Activated CD8-positive, alpha-beta memory T cell treated with anti-CD3 and anti-CD28 coated beads, Interleukin-2, amount 50 U/mL, for 4 hours (primary cell): ENCODE measurements at regions not wholly inside any gene's neighbourhood (a gene's known extent, or its start where the extent isn't known, plus 50 kb on each side); places are given as distances from the start of the nearest gene placed in this dataset.
"Not testable (repeated sequence)": the region's sequence is repeated elsewhere in the genome, so short reads cannot be mapped to it uniquely, and the experiment has no call there.

Source experiments
- DNase-seq: peaks from one replicate; pipeline ENCODE4 v3.0.0-alpha.2; 2020

GRCh38 chr12:66775871-66776270 lies 97.0 kb upstream of the GRIP1 start:
- DNase-seq: no peak

- DNase-seq: peak; percentile 18
These were observed 98.1 kb upstream of the GRIP1 start for GRCh38 chr12:66776974-66777373.

GRCh38 chr12:66779466-66779865 lies 100.6 kb upstream of the GRIP1 start:
- DNase-seq: no peak

GRCh38 chr12:66786531-66787308 lies 107.8 kb upstream of the GRIP1 start:
- DNase-seq: no peak

GRCh38 chr12:66799551-66799950 lies 120.7 kb upstream of the GRIP1 start:
- no peak for DNase-seq

GRCh38 chr12:66800046-66800445 lies 121.2 kb upstream of the GRIP1 start:
- DNase-seq: no peak

GRCh38 chr12:66803930-66804329 lies 125.1 kb upstream of the GRIP1 start:
- DNase-seq: no peak

- no peak for DNase-seq
These were observed 125.7 kb upstream of the GRIP1 start for GRCh38 chr12:66804563-66804974.

- DNase-seq: no peak
These were observed 129.7 kb upstream of the GRIP1 start for GRCh38 chr12:66808606-66809005.

GRCh38 chr12:66813137-66813892 lies 134.4 kb upstream of the GRIP1 start:
- no peak for DNase-seq

GRCh38 chr12:66819587-66819986 lies 140.7 kb upstream of the GRIP1 start:
- DNase-seq: no peak

GRCh38 chr12:66822961-66823360 lies 144.1 kb upstream of the GRIP1 start:
- DNase-seq: no peak

GRCh38 chr12:66823857-66824570 lies 145.1 kb upstream of the GRIP1 start:
- no peak for DNase-seq

GRCh38 chr12:66825921-66826320 lies 147.0 kb upstream of the GRIP1 start:
- not testable (repeated sequence) for DNase-seq

GRCh38 chr12:66829660-66830325 lies 150.9 kb upstream of the GRIP1 start:
- no peak for DNase-seq

GRCh38 chr12:66831495-66831894 lies 152.6 kb upstream of the GRIP1 start:
- no peak for DNase-seq

- no peak for DNase-seq
These were observed 154.1 kb upstream of the GRIP1 start for GRCh38 chr12:66832997-66833396.

GRCh38 chr12:66836623-66837310 lies 157.9 kb upstream of the GRIP1 start:
- no peak for DNase-seq

- no peak for DNase-seq
These were observed 158.4 kb upstream of the GRIP1 start for GRCh38 chr12:66837311-66837627.

- no peak for DNase-seq
These were observed 159.5 kb upstream of the GRIP1 start for GRCh38 chr12:66838366-66838765.

- no peak for DNase-seq
These were observed 170.1 kb upstream of the GRIP1 start for GRCh38 chr12:66848967-66849366.

GRCh38 chr12:66851134-66851533 lies 172.3 kb upstream of the GRIP1 start:
- DNase-seq: no peak

- no peak for DNase-seq
These were observed 173.2 kb upstream of the GRIP1 start for GRCh38 chr12:66852091-66852490.
